ENCODE measurements at regions not wholly inside any gene's neighbourhood (a gene's known extent, or its start where the extent isn't known, plus 50 kb on each side); places are given as distances from the start of the nearest gene placed in this dataset.

DNA sequence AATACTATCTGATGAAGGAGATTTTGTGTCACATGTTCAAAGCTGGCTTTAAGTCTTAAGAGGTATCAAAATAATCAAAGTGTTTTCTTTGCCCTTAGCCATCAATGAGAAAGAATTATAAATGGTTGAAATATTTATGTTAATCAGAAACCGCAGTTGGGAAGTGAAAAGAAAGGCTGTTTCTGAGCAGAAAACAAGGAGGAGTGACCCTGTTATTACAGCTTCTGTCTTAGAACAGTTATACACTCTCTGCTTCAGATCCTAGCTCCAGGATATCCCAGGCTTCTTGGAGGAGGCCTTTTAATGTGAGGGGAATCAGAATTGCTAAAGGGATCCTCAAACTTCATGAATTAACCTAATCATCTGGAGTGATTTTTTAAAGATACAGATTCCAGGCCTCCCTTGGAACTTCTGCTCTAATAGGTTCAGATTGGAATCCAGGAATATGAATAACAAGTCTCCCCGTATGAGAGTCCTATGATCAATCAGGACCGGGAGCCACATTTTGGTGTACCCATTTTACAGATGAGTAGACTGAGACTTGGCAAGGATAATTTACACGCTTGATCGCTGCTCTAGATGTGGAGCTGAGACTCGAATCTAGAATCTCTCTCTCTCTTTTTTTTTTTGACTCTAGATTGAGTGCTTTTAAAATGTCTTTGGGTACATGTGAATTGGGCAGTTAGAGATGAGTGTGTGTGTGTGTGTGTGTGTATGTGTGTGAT, 50.8 kb upstream of the JAG1 start:
- no peak for DNase-seq

DNA sequence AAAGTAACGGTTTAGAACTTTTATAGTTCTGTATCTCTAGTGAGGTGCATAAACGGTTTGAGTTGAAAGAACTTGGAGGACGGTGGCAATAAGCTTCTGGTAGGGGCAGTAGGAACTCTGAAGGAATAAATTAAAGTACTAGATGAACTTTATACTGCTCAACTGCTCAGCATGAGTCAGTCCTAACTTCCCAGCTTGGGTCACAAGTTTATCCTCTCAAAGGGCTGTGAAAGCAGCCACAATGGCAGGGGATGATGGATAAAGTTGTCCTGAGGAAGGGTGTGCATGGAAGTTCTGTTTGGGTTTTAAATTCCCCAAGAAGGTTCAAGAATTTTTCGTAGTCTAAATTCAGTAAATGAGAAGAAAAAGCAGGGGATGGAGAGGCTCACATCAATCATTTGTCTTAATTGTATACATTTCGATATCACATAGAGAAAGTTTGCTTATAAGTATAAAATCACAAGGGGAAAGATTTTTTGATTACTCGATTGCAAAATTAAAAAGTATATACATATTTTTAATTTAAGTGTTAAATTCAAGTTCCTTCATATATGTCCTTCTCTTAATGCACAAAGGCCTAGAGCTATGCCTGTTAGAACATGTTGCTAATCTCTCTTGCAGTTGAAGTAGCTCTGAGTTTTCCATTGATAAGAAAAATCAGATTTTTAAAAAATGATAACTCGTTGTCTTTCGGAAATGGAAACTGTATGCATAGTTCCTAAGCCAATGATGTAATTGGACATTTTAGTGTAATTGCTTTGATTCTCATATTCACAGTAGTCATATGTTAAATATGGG, 55.3 kb upstream of the JAG1 start:
- no peak for DNase-seq

DNA sequence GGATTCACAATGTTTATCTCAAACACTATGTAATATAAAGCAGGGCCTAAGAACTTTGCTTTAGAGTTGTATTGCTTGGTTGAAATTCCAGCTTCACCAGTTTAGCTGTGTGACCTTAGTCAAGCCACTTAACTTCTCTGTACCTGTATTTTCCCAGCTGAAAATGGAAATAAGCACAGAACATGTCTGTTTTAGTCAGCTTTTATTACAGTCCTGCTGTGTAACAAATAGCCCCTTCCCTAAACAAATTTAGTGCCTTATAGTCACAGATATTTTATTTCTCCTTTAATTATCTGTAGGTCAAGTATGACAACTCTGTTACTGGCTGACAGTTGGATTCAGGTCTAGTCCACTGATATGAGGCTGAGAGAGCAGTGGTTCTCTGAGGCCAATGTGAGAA, 56.0 kb upstream of the JAG1 start:
- no peak for DNase-seq

DNA sequence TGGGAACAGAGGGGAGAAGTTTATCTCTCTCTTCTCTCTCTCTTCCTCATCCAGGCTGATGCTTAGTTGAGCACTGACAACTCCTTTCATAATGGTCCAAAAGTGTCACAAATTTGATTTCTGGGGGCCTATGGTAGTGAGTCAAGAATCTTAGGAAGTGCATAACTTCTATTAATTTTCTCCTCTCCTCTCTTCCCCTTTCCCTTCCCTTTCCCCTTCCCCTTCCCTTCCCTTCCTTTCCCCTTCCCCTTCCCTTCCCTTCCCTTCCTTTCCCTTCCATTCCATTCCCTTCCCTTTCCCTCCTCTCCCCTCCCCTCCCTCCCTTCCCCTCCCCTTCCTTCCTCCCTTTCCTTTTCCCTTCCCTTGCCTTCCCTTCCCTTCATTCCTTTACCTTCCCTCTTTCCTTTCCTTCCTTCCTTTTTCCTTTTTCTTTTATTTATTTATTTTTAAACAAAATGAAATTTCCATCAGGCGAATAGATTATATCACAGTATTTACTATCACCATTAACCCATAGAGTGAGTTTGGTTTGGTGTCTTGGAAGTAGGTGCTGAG, 56.9 kb upstream of the JAG1 start:
- no peak for DNase-seq

DNA sequence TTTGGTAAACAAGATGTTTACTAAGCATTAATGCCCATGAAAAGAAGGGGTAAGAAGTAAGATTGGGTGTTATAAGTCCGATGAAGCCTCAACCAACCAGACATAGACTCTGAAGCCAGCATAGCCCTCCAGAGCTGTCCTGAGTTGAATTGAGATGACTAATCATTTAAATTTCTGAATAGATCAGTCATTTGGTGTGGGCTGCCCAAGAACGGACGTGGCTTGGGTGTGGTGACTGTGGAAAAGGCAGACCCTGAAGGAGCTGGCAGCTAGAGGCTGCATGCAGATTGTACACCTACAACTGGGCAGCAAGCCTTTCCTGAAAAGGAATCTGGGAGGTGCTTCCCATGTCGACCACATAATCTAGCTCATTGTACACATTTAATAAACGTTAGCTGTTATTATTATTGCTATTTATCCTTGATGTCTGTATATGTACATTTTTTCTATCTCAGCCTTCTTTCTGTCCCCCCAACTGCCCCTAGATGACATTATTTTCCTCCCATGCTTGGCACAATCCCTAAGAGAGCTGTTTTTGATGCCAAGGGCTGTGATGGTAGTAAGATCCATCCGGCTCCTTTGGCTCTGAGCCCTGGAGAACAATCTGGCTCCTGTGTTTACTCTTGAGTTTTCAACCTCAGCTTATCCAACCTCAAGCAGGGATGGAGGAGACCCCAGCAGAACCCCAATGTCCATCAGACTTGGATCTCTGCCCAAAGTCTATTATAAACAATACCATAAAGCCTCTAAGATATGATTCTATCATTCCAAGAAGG, 57.6 kb upstream of the JAG1 start:
- DNase-seq, result no peak

DNA sequence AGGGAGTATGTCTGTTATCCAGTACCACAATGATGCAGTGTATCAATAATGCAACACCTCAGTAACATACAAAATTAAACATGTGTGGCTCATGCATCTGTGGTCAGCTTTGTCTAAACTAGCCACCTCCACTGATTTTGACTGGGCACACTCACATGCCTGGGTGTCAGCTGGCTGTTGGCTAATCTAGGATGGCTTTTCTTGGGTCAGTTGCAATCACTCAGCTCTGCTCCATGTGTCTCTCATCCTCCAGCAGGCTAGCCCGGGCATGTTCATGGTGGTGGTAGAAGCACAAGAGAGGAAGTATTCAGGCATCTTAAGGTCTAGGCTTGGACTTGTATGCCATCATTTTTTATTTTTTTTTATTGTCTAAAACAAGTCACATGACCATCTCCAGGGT, 59.3 kb upstream of the JAG1 start:
- DNase-seq, result no peak

DNA sequence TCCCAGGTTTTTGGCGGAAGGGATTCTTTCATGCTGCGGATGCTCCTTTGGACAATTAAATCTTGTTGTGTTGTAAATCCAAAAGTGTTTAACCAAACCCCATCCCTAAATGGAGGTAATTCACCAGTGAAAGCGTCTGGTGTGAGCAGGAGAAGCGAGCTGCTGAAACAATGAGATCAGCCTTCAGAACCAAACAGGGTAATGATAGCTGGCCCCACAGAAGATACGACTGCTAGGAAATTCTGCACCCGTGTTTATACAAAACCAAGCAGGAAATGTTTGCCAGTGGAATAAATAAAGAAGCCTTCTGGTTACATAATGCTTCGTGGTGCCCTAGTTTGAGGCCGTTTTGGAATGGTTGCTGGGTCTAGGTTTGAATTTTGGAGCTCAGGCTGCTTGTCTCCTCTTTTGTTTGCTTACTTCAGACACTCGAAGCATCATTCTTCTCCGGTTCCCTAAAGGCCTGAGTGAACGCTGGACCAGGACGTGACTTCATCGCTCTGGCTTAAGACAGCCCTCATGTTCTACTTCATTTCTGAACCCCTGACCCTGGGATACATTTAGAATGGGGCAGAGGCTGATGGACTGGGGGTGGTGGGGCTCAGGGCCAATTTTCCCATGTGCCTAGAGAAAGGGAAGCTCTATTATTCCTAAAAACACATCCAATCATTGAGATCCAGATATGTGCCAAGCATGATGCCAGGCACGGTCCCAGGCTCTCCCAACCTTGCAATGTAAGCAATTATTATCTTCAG, 61.6 kb upstream of the JAG1 start:
- DNase-seq, result no peak

DNA sequence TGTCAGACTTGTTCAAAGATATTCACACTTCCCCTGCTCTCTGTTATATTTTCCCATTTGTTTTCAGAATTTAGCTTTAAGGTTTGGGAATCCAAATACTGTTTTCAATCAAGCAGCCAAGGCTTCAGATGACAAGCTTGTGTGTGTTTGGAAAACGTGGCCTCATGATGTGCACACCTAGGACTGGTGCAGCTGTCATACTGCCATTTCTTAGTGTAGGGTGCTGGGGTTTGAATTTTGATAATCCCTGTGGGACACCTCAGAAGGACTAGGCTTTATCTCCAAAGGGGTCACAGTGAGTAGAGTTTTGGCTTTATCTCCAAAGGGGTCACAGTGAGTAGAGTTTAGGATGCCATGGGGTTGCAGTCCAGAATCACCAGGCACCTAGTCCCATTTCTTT, 65.3 kb upstream of the JAG1 start:
- DNase-seq, result no peak

DNA sequence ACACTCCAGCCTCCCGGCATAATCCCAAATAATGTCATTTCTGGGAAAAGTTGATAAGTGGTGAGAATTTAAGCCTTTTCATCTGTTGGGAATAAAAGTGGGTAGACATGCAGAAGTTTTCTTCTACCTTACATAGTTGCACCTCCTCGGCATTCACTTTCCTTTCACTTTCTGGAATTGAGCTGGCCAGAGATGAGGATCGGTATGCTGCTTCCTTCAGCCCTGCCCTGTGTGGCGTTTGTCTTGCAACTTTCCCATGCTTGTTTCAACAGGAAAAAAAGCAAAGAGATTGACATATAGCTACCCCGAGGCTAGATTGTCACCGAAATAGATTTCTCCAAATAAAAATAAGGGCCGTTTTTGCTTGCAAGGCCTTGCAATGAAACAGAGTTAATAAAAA, 65.8 kb upstream of the JAG1 start:
- no peak for DNase-seq

DNA sequence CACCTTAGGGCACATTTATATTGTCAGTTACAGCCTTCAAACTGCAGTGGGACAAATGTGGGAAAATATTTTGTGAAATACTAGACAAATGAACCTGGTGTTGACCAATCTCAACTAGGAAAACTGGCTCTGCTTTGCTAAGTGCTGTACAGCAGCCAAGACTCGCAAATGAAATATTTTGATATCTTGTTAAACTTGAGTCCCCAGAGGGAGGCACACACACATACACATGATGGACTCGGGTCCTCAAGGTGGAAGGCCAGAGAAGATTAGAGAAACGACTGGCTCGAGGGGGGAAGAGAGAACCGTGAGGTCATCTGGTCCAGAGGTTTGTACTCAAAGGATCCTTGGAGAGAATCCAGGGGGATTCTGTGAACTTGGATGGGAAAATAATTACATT, 67.3 kb upstream of the JAG1 start:
- DNase-seq, result no peak

DNA sequence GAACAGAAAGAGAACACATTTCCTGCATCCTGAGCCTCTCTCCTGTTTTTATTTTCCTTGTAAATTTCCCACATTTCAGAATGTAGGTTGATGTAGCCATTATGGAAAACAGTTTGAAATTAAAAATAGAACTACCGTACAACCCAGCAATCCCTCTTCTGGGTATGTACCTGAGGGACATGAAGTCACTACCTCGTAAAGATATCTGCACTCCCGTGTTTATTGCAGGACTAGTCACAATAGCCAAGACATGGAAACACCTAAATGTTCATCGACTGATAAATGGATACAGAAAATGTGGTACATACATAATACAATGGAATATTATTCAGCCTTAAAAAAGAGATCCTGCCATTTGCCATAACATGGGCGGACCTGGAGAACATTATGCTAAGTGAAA, 72.0 kb upstream of the JAG1 start:
- no peak for DNase-seq

DNA sequence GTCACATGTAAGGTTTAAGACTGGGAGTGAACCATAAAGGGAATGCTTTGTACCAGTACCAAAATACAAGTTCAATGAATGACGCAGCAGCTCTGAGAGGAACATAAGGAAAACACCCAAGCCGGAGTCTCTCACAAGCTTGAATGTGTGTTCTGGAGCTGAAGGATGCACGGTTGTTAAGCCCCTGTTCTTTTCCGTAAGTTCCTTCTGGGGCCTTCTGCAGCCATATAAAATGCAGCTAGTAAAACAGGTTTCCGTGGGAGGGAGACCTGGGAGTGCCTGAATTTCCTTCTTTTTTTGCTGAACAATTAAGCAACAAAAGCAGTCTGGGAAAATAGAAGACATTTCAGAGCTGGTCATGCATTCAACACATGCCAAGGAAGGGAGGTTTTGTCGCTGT, 73.2 kb upstream of the JAG1 start:
- DNase-seq, result no peak

DNA sequence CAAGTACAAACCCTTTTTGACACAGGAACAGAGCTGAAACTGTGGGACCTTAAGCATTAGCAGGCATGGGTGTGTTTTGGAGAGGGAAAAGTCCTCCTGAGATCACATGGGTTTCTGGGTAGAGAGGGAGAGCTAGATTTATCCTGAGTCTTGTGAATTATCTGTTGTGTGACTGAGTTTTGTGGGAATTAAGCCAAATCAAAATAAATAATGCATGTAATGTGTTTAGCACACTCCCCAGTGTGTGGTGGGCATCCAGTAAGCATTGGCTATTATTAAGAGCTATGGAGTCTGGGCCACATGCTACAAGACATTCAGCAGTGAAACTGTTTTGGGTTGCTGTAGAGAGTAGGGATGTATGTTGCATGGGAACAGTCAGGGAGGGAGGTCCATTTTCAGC, 75.3 kb upstream of the JAG1 start:
- no peak for DNase-seq

DNA sequence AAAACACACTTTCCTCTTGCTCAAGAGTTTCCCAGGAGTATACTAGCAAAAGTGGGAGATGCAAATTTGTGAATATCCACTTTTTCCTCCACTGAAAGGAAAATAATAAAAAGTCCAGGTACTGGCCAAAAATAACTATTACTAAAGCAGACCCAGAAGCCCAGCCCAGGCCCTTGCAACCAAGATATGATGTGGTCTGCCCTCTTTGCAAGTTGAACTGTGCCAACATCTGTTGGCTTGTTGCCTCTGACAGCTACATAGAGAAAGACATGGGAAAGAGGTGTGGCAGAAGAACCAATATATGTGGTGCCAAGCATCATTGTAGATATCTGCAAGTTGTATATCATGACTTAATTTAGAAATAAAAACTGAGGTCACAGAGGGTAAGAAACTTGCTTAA, 78.4 kb upstream of the JAG1 start:
- DNase-seq, result no peak

DNA sequence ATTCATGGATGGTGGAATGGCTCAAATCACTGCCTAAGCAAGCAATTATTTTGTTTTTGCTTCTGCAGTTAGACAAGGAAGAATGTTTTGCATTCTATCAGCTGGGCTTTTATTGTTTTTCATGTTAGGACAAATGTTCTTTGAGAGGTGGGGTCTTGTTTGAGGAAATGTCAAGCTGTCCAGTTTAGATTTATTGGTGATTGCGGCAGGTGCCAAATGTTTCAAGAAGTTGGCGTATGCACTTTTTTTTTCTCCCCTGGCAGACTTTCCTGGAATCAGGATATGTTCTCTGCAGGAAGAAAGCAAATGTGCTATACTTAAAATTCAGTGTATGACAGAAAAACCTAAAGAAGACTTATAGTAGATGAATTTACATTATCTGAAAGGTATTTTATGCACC, 81.0 kb upstream of the JAG1 start:
- no peak for DNase-seq

DNA sequence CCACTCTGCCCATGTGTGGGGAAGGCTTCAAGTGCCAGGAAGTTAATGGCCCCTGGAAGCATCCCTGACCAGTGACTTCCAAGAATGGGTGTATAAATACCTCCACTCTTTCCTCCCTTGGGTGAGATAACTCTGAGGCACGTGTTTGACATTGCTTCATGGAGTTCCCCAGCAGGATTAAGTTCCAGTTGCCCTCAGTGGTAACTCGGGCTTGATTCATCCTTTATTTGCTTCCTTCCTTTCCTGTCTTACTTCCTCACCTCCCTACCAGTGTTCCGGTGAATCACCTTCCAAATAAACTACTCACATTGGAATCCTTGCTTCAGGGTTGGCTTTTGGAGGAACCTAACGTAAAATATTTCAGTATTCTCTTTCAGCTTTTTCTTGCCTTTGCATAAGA, 84.6 kb upstream of the JAG1 start:
- no peak for DNase-seq

DNA sequence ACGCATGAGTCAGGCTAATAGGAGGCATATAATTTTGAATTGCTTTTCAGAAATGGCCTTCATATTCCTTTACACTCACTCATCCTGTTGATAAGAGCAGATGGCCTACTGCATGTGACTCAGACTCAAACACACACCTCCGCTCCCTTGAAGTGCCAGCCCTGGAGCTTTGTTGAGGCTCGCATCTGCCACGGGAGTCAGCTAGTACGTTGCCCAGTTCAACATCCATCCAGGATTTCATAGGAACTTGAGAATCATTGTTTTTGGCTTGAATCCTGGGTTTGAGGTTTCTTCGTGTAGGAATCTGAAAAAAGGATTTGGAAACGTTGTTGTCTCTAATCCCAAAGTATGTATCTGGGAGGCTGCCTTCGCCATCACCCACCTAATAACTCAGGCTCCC, 87.4 kb upstream of the JAG1 start:
- no peak for DNase-seq

DNA sequence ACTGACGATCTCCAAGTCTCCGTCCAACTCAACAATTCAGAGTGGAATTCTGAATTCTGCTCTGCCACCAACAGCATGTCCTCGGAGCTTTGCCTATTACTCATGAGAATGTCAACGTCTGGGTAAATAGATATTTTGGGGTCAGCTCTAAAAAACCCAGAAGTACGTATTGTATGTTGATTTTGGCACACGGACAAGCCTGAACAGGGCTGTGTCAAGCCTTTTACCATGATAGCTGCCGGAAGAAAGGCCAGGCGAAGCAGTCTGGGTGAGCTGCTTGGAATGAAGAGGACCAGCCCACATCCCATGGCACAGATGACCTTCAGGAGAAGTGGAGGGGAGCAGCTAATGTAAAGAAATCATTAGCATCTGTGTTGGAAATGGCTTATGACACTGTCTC, 88.0 kb upstream of the JAG1 start:
- DNase-seq, result no peak

DNA sequence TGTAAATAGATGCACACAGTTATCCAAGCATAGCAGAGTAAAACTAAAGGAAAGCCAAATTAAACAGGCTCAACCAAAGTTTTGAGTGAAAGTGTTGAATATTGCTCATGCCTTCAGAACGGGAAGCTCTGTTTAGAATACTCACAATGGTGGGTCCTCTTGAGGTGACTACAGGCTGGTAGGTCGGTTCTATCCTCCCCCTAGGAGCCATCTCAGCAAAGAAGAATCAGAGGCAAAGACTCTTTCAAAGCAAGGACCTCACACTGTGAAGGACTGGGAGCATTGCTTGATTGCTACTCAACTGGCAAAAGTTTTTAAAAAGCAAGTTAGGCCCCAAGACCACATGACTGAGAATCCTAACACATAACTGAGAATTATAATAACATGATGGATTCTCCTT, 88.4 kb upstream of the JAG1 start:
- no peak for DNase-seq

DNA sequence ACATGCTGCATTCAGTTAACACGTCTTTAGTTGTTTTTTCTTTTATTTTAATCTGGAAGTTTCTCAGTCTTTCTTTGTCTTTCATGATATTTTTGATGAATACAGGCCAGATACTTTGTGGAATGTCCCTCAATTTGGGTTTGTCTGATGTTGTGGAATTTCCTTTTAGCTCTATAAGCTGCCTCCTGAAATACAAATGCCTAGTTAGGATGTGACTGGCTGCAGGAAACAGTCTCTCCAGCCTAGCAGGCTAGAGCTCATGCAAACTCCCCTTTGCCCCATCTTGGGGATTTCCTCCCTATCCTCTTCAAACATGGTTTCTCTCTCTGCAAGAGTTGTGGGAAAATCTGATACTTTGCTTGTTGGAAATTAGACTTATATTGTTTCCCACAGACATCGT, 89.3 kb upstream of the JAG1 start:
- DNase-seq, result no peak

DNA sequence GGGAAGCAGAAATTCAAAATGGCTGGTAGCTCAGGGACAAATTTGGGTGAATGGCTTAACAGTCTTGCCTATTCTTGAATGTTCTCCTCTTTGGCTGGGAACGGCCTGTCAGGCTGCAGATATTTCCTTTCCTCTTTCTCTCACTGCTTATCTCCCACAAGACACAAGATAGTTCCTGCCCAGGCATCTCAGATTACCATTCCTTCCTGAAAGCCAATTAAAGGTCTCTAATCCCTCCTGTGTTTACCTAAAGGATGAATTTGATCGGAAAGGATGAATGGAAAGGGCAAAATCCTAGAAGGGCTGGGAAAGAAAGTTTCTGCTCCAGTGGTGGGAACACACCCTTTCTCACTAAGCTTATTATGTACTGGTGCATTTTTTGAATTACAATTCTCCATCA, 95.9 kb upstream of the JAG1 start:
- DNase-seq, result no peak

DNA sequence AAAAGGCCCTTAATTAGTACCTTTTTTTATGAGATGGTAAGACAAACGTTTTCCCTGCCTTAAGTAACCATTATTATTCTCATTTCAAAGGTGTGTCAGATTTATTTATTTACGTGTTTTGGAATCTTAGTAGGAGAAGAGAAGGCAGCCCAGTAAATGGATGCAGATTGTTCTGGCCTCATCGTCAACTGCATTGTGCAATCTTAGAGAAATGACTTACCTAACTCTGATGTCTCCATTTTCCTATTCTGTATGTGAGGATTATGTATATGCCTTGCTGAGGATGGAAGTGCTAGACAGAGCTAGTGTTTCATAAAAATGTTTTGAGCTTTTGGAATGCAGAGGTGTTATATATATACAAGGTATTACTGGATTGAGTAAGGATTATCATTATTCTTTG, 97.0 kb upstream of the JAG1 start:
- no peak for DNase-seq
